Parathyroid adenoma (tissue), 2 donors: ENCODE measurements at regions not wholly inside any gene's neighbourhood (a gene's known extent, or its start where the extent isn't known, plus 50 kb on each side); places are given as distances from the start of the nearest gene placed in this dataset.
"Not testable (repeated sequence)": the region's sequence is repeated elsewhere in the genome, so short reads cannot be mapped to it uniquely, and the experiment has no call there.

Experiments
- H2AFZ ChIP-seq: fragments of 300-600 bp; sonication (generic); one replicate; pipeline ENCODE4 v1.7.0; 2017; ENCODE audit warnings: antibody characterized with exemption, mild to moderate bottlenecking
- H3K27ac ChIP-seq: fragments of 300-600 bp; sonication (generic); one replicate; pipeline ENCODE4 v1.7.0; 2017
- H3K27me3 ChIP-seq: fragments of 300-600 bp; sonication (generic); one replicate; pipeline ENCODE4 v1.7.0; 2017; ENCODE audit warnings: low read length; ENCODE audit not compliant: control insufficient read depth, insufficient read depth
- H3K36me3 ChIP-seq: fragments of 300-600 bp; sonication (generic); one replicate; pipeline ENCODE4 v1.7.0; 2017; ENCODE audit warnings: low read length; ENCODE audit not compliant: control insufficient read depth, insufficient read depth
- H3K4me1 ChIP-seq: fragments of 300-600 bp; sonication (generic); one replicate; pipeline ENCODE4 v1.7.0; 2017; ENCODE audit warnings: control low read depth
- H3K4me2 ChIP-seq: fragments of 300-600 bp; sonication (generic); one replicate; pipeline ENCODE4 v1.7.0; 2017; ENCODE audit warnings: low read length
- H3K4me3 ChIP-seq: fragments of 300-600 bp; sonication (generic); one replicate; pipeline ENCODE4 v1.7.0; 2017; ENCODE audit warnings: low read depth, low read length
- H3K79me2 ChIP-seq: fragments of 300-600 bp; sonication (generic); one replicate; pipeline ENCODE4 v1.7.0; 2017; ENCODE audit warnings: control low read depth
- H3K9ac ChIP-seq: fragments of 300-600 bp; sonication (generic); one replicate; pipeline ENCODE4 v1.7.0; 2017; ENCODE audit warnings: mild to moderate bottlenecking
- H3K9me3 ChIP-seq: fragments of 300-600 bp; sonication (generic); one replicate; pipeline ENCODE4 v1.7.0; 2017; ENCODE audit warnings: low read length; ENCODE audit not compliant: control insufficient read depth
- CTCF ChIP-seq: fragments of 300-600 bp; sonication (generic); IDR thresholded peaks from one replicate; pipeline ENCODE4 v1.7.0; 2017; ENCODE audit warnings: antibody characterized with exemption, mild to moderate bottlenecking
- donor health status: primary hyperparathyroidism.

DNA sequence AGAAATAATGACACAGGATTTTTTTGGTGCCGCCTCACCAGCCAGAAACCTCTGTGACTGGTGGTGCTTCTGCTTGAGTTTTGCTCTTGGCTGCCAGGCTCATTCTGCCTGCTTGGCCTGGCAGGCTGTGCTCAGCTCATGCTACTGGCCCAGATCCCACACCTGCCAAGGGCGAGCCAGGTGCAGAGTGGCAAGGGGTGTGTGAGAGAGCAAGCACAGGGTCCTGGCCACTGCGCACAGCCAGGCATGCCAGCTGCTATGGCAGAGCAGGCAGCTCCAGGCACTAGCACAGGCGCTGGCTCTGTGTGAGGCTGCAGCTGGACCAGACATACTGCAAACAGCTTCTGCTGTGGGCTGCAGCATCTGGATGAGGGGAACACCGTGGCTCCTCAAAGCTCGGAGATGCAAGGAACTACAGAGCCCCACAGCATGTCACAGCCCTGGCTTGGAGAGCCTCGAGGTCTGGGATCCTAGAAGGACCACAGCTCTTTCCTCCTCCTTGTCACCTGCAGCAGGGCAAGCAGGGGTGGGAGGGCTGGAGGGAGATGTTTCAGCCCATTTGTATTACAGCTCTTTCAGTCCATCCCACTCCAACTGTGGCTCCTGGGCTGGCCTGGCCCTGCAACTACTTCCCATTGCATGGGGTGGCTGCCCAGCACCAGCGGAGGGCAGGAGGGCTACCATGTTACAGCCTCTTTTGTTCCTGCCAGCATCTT, 313.4 kb upstream of the SEMA3C start:
- Histone ChIP-seq H3K27me3 (no peaks in the 10 kb centered on the region), H3K9me3 (no peaks in the 10 kb centered on the region), H3K9ac (no peak overlapping the region), H3K4me3 (no peak overlapping the region), H3K27ac (no peak overlapping the region), H3K36me3 (no peaks in the 10 kb centered on the region), H3K4me2 (no peak overlapping the region), H3K79me2 (no peaks in the 10 kb centered on the region), H3K4me1 (no peaks in the 10 kb centered on the region), H2AFZ (no peak overlapping the region)
- no peak for TF ChIP-seq CTCF

DNA sequence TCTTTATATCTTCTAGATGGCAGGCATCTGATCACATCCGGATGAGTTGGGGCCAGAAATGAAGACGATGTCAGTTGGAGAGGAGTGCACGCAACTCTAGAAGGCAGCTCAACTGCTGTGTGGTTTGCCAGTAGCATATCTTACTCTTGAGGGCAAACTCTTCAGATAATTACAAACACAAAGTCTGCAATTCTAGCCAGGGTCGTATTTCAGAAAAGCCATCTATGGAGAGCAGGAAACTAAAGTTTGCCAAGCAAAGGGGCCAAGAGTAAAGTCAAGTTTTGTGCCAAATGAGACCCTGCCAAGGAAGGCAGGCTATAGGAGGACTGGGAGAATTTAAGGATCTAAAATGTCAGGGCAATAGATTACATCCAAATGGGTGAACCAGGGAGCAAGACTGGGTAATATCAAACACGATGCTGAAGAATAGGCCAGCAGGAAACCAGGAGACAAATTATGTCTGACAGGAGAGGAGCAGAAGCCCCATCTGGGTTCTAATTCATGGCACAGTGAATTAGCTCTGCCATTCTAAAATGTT, 312.5 kb upstream of the SEMA3C start:
- Histone ChIP-seq H3K27ac (no peak overlapping the region), H3K9me3 (no peaks in the 10 kb centered on the region), H2AFZ (no peak overlapping the region), H3K9ac (no peak overlapping the region), H3K4me3 (no peak overlapping the region), H3K36me3 (no peaks in the 10 kb centered on the region), H3K4me2 (no peak overlapping the region), H3K4me1 (no peaks in the 10 kb centered on the region), H3K27me3 (no peaks in the 10 kb centered on the region), H3K79me2 (no peaks in the 10 kb centered on the region)
- TF ChIP-seq CTCF: no peak

- H2AFZ ChIP-seq: no peak overlapping the region
- no peak overlapping the region for H3K4me3 ChIP-seq
- no peak overlapping the region for H3K9ac ChIP-seq
- no peaks in the 10 kb centered on the region for H3K79me2 ChIP-seq
- no peak overlapping the region for H3K4me2 ChIP-seq
- H3K9me3 ChIP-seq: no peaks in the 10 kb centered on the region
- no peak for TF ChIP-seq CTCF
- H3K36me3 ChIP-seq: no peaks in the 10 kb centered on the region
- no peak overlapping the region for H3K27ac ChIP-seq
- H3K4me1 ChIP-seq: no peaks in the 10 kb centered on the region
- no peaks in the 10 kb centered on the region for H3K27me3 ChIP-seq
These were observed 307.4 kb upstream of the SEMA3C start for GRCh38 chr7:81226234-81226633.

- not testable (repeated sequence) for H3K27me3 ChIP-seq, H3K4me3 ChIP-seq, H3K27ac ChIP-seq, H3K4me2 ChIP-seq, H3K9ac ChIP-seq, H2AFZ ChIP-seq, H3K9me3 ChIP-seq, H3K79me2 ChIP-seq, H3K4me1 ChIP-seq, H3K36me3 ChIP-seq
These were observed 303.8 kb upstream of the SEMA3C start for GRCh38 chr7:81222692-81223091.

- H3K79me2 ChIP-seq: no peaks in the 10 kb centered on the region
- H3K27me3 ChIP-seq: no peaks in the 10 kb centered on the region
- TF ChIP-seq CTCF: no peak
- H2AFZ ChIP-seq: no peak overlapping the region
- no peak overlapping the region for H3K4me3 ChIP-seq
- H3K36me3 ChIP-seq: no peaks in the 10 kb centered on the region
- no peaks in the 10 kb centered on the region for H3K4me1 ChIP-seq
- H3K9me3 ChIP-seq: no peaks in the 10 kb centered on the region
- no peak overlapping the region for H3K9ac ChIP-seq
- H3K27ac ChIP-seq: no peak overlapping the region
- no peak overlapping the region for H3K4me2 ChIP-seq
These were observed 302.8 kb upstream of the SEMA3C start for GRCh38 chr7:81221527-81222217.
